Memory B cell (primary cell): ENCODE measurements at regions not wholly inside any gene's neighbourhood (a gene's known extent, or its start where the extent isn't known, plus 50 kb on each side); places are given as distances from the start of the nearest gene placed in this dataset.

ENCODE experiments used
- ATAC-seq: fragments of 150-1000 bp; cut with Tn5 transposase; 2 replicates; pipeline ENCODE4 v1.10.0; 2021; ENCODE audit warnings: low read depth, mild to moderate bottlenecking, moderate library complexity
- DNase-seq, 2 donors: peaks; one replicate each; pipeline ENCODE4 v3.0.0; 2022; ENCODE audit warnings: low spot score in 2 of 2
- H3K27ac Mint-ChIP-seq: one replicate; pipeline ENCODE4 v1.8.0; 2022; ENCODE audit warnings: mild to moderate bottlenecking, moderate library complexity, mixed read lengths
- H3K27me3 Mint-ChIP-seq: one replicate; pipeline ENCODE4 v1.8.0; 2022; ENCODE audit warnings: mixed read lengths
- H3K36me3 Mint-ChIP-seq: one replicate; pipeline ENCODE4 v1.8.0; 2022; ENCODE audit warnings: mild to moderate bottlenecking, mixed read lengths
- H3K4me1 Mint-ChIP-seq: one replicate; pipeline ENCODE4 v1.8.0; 2022; ENCODE audit warnings: mixed read lengths
- H3K4me3 Mint-ChIP-seq: one replicate; pipeline ENCODE4 v1.8.0; 2022; ENCODE audit warnings: mild to moderate bottlenecking, moderate library complexity, mixed read lengths
- H3K9me3 Mint-ChIP-seq: one replicate; pipeline ENCODE4 v1.8.0; 2022; ENCODE audit warnings: mixed read lengths

DNA sequence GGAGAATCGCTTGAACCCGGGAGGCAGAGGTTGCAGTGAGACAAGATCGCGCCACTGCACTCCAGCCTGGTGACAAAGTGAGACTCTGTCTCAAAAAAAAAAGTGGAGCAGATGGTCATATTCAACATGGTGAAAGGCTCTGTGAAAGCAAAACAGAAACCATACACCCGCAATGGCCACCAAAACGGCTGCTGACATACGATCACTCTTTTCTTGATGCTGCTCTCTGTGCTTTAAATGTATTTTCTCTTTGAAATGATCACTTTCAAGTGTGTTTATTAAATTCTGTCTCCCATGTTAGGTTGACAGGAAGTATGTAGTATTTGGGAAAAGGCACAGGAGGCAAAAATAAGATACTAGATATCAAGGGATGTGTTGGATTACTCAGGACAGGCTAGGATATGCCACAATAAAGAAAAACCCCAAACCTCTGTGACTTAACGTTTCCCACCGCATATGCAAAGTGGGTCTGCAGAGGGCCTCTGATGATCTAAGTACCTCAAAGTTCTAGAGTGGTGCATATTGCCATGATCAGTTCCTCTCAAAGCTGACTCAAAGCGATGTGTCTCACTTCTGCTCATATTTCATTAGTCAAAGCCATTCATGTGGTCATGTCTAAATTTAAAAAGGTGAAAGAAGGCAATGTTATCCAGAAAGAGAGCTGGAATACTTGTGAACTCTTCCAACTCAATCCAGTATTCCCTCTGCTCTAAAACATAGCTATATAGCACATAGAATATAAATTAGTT is 155.1 kb upstream of the SOX4 start:
- Mint-ChIP-seq H3K9me3 (no peaks in the 10 kb centered on the region), H3K27ac (peak overlapping the region; percentile 88), H3K36me3 (peaks cover 1% of the 10 kb centered on the region), H3K4me1 (peaks cover 11% of the 10 kb centered on the region), H3K27me3 (peaks cover 2% of the 10 kb centered on the region), H3K4me3 (peak overlapping the region; percentile 79)
- ATAC-seq, result peak; percentile 93
- peak in 1 of 2 donors; percentile 31 for DNase-seq

DNA sequence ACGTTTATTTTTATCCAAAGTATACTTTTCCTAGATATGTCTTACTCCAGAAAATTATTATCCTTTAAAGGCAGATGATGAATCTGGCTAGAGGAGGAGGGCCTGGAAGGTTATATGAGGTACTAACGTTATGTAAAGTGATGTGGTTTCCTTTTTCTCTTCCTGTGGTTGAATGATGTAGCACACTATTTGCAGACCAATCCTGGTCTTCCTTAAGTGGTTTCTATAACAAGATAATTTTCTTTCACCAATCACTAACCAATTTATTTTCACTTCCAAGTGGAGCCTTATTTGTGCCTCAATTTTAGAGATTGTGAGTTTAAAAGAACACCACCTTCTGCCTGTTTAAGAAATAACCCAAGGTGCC is 154.6 kb upstream of the SOX4 start:
- H3K27ac Mint-ChIP-seq, result peak overlapping the region; percentile 88
- H3K4me1 Mint-ChIP-seq, result peaks cover 11% of the 10 kb centered on the region
- H3K4me3 Mint-ChIP-seq, result no peak overlapping the region
- H3K9me3 Mint-ChIP-seq, result no peaks in the 10 kb centered on the region
- DNase-seq (no peak), ATAC-seq (peak; percentile 44)
- peaks cover 1% of the 10 kb centered on the region for H3K36me3 Mint-ChIP-seq
- H3K27me3 Mint-ChIP-seq, result peaks cover 2% of the 10 kb centered on the region

DNA sequence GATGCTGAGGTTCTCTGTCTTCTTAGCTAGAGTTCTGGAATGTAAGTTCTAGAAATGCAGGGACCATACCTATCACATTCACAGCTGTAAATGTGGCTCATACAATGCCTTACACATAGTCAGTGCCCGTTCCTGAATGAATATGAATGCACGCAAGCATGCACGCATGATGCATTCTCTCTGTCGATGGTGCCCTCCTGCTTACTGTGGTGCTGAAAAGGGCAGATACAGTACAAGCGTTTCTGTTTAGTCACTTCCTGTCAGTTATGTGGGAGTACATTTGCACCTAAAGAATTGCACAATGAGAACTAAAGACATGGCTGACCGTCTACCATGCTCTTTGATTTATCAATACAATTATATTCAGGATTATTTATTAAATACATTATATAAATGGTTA is 152.2 kb upstream of the SOX4 start:
- Mint-ChIP-seq H3K27me3 (peaks cover 4% of the 10 kb centered on the region), H3K9me3 (no peaks in the 10 kb centered on the region), H3K27ac (no peak overlapping the region), H3K4me1 (peaks cover 11% of the 10 kb centered on the region), H3K36me3 (peaks cover 1% of the 10 kb centered on the region), H3K4me3 (no peak overlapping the region)
- DNase-seq, result no peak
- ATAC-seq, result no peak

DNA sequence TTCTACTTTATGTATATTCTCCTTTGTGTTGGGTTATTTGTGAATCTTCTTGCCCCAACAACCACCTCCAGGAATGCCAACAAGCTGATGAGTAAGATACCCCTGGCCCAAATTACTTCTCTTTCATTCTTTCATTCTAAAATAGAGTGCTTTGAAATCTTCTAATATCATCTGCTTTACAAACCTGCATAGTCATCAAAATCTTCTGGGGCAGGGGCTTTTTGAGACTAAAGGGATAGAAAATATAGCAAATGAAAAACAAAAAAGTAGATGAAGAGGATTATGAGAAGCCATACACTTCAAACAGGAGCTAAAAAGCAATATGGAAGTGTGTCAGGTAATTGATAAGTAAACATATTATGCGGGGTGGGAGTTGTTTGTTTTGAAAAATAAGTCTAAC is 150.7 kb upstream of the SOX4 start:
- no peak overlapping the region for H3K4me3 Mint-ChIP-seq
- H3K27ac Mint-ChIP-seq, result no peak overlapping the region

DNA sequence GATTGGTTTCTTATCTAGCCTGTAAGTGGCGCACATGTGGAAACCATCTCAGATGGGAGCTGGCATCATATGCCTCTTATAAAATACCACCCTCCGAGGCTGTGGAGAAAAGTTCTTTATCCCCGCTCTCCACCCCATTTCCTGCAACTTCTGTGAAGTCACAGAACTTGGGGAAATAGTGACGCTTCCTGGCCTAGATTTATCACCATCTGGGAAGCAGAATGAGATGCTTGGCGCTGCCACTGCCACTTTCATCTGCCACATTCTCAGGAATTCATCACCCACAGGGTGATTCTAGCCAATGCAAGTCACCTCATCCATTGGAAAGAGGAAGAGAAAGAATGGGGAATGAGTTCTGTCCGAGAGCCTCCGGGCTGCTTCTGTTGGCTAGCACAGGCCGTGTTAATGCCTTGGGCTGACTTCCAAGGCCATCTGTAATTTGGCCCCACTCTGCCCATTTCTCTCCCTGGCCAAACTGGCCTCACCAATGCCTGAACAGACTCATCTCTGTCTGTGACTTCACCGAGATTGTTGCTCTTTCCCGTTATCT is 148.8 kb upstream of the SOX4 start:
- ATAC-seq, result no peak
- H3K36me3 Mint-ChIP-seq, result no peaks in the 10 kb centered on the region
- H3K4me3 Mint-ChIP-seq, result no peak overlapping the region
- DNase-seq, result no peak
- H3K9me3 Mint-ChIP-seq, result no peaks in the 10 kb centered on the region
- no peaks in the 10 kb centered on the region for H3K4me1 Mint-ChIP-seq
- no peak overlapping the region for H3K27ac Mint-ChIP-seq
- peaks cover 7% of the 10 kb centered on the region for H3K27me3 Mint-ChIP-seq

More for the DNA sequence above, 150.7 kb upstream of the SOX4 start:
- Mint-ChIP-seq H3K36me3 (no peaks in the 10 kb centered on the region), H3K4me1 (peaks cover 11% of the 10 kb centered on the region), H3K27me3 (peaks cover 4% of the 10 kb centered on the region), H3K9me3 (no peaks in the 10 kb centered on the region)
- no peak for ATAC-seq
- DNase-seq, result no peak

DNA sequence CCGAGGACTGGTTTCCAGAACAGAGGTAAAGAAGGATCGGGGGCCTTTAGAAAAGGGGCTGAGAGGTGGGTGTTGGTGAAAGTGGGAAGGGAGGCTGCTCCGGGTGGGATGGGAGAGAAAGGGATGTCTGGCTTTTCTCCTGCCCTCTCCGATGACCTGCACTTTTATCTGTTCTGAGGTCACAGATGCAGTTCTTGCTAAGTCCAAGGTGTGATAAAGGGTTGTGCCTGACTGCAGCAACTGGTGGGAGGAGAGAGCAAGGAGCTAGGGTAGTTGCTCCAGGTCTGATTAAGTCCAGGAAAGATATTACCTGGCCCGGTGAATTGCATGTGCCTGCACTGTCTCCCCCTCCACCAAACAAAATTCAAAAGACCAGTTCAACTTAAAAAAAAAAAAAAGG is 145.6 kb upstream of the SOX4 start:
- Mint-ChIP-seq H3K4me1 (no peaks in the 10 kb centered on the region), H3K27me3 (peaks cover 7% of the 10 kb centered on the region), H3K36me3 (no peaks in the 10 kb centered on the region), H3K9me3 (peaks cover 1% of the 10 kb centered on the region), H3K27ac (no peak overlapping the region), H3K4me3 (no peak overlapping the region)
- ATAC-seq, result no peak
- no peak for DNase-seq

DNA sequence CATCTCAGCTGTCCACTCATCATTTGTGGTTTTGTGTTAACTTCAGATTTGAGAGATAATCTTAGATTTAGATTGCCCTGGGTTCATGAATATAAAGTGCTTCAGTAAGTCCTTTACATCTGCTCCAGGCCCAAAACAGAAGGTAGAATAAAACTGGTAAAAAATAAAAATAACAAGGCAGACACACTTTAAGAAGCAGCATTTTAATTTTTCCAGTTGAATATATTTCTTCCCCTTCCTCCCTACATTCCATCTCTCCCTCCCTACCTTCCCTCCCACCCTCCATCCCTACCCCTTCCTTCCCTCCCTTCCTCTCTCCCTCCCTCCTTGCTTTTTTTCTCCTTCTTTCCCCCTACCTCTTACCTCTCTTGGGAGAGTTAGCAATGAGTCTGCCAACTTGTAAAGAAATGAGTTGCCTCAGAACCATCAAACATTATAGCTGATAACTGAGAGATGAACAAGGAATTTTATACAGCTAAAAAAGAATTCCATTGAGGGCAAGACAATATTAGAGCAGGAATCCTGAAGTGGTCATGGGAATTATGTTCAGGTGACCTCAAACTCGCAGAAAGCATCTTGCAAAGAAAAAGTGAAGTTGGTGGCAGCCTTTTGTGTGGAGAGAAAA is 145.0 kb upstream of the SOX4 start:
- Mint-ChIP-seq H3K36me3 (no peaks in the 10 kb centered on the region), H3K27ac (no peak overlapping the region), H3K4me1 (no peaks in the 10 kb centered on the region), H3K4me3 (no peak overlapping the region), H3K27me3 (peaks cover 6% of the 10 kb centered on the region), H3K9me3 (peaks cover 1% of the 10 kb centered on the region)
- ATAC-seq, result no peak
- DNase-seq, result no peak

DNA sequence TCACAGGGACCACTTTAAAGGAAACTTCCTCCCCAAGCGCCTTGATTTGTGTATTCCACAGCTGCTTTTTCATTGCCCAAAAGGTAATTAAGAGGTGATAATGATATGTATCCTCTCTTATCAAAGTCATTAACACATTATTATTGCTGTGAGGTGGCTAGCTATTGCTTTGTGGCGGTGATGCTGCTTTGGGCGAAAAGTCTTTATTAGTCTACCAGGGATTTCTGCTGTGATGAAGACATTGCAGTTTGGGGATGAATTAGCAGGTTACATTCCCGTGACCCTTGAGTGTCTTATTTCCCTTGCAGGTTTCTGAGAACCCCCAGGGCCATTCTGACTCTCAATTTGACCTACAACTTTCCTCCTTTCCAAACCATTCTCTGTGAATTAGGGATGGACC is 143.4 kb upstream of the SOX4 start:
- H3K36me3 Mint-ChIP-seq, result no peaks in the 10 kb centered on the region
- H3K27ac Mint-ChIP-seq, result no peak overlapping the region
- no peaks in the 10 kb centered on the region for H3K4me1 Mint-ChIP-seq
- peaks cover 6% of the 10 kb centered on the region for H3K27me3 Mint-ChIP-seq
- H3K4me3 Mint-ChIP-seq, result no peak overlapping the region
- peaks cover 1% of the 10 kb centered on the region for H3K9me3 Mint-ChIP-seq
- DNase-seq (no peak), ATAC-seq (no peak)

DNA sequence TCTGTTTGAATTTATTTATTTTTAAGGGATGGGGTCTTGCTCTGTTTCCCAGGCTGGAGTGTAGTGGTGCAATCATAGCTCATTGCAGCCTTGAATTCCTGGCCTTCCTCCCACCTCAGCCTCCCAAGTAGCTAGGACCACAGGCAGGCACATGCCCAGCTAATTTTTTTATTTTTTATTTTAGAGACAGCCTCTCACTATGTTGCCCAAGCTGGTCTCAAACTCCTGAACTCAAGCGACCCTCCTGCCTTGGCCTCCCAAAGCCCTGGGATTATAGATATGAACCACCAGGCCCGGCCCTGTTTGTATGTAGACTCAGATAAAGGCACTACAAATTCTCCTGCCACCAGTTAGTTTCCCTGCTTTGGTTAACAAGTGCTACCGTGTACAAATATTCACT is 142.9 kb upstream of the SOX4 start:
- Mint-ChIP-seq H3K4me3 (no peak overlapping the region), H3K4me1 (no peaks in the 10 kb centered on the region), H3K27me3 (peaks cover 6% of the 10 kb centered on the region), H3K36me3 (no peaks in the 10 kb centered on the region), H3K27ac (no peak overlapping the region), H3K9me3 (peaks cover 1% of the 10 kb centered on the region)
- DNase-seq (no peak), ATAC-seq (no peak)

DNA sequence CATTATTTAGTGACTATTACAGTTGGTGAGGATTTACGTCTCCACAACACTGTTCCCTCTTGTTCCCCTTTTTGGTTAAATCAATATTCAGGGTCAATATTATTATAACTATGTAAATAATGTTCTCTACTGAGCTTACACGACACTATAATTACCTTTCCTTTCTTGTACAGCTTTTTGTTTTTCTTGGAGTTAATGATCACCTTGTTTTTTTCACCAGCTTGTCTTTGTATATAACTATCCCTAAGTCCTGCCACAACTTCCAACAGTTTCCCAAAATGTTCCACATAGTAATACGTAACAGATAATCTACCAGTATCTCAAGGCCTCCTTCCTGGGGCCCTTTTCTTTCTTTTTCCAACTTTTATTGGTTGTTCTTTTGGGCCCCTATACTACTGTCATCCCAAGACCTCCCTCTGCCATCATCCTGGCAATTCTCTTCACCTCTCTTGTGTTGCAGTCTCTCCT is 142.0 kb upstream of the SOX4 start:
- Mint-ChIP-seq H3K27ac (no peak overlapping the region), H3K4me3 (no peak overlapping the region), H3K36me3 (no peaks in the 10 kb centered on the region), H3K27me3 (peaks cover 5% of the 10 kb centered on the region), H3K4me1 (no peaks in the 10 kb centered on the region), H3K9me3 (peaks cover 1% of the 10 kb centered on the region)
- ATAC-seq (no peak), DNase-seq (no peak)

DNA sequence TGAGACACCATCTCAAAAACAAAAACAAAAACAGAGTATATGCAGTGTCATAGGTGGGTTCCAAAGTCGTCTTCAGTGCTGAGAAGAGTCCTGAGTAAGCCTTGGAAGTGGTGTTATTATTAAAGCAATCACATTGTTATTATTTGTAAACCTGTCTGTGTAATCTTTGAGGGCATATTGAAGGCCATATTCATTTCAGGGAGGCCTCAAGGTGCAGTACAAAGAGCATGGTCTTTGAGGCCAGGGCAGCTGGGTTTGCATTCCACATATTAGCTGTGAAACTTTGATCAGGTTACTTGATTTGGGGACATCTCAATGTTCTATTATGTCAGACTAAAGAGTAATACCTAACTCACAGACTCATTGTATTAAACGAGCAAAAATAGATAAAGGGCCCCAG is 139.3 kb upstream of the SOX4 start:
- Mint-ChIP-seq H3K27me3 (peaks cover 2% of the 10 kb centered on the region), H3K4me1 (no peaks in the 10 kb centered on the region), H3K4me3 (no peak overlapping the region), H3K27ac (no peak overlapping the region), H3K9me3 (peaks cover 1% of the 10 kb centered on the region), H3K36me3 (no peaks in the 10 kb centered on the region)
- ATAC-seq (no peak), DNase-seq (no peak)

DNA sequence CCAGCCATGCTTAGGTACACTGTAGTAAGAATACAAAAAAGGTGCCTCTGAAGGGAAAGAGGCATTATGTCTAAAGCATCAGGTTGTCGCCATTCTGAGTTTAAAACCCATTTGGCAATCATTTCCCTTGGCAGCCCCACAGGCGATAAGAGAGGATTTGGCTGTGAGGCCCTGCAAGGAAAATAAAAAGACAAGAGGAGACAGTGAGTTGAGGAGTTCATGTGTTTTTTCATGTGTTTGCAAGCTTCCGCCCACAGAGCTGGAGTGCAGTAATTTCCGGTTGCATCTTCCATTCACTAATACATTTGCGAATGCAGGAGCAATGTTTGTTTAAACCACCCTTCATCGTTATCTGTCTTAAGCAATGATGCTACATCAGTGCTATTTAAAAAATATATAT is 138.5 kb upstream of the SOX4 start:
- peaks cover 3% of the 10 kb centered on the region for H3K27me3 Mint-ChIP-seq
- no peaks in the 10 kb centered on the region for H3K4me1 Mint-ChIP-seq
- H3K4me3 Mint-ChIP-seq, result no peak overlapping the region
- DNase-seq (no peak), ATAC-seq (no peak)
- no peaks in the 10 kb centered on the region for H3K36me3 Mint-ChIP-seq
- H3K27ac Mint-ChIP-seq, result no peak overlapping the region
- peaks cover 1% of the 10 kb centered on the region for H3K9me3 Mint-ChIP-seq

DNA sequence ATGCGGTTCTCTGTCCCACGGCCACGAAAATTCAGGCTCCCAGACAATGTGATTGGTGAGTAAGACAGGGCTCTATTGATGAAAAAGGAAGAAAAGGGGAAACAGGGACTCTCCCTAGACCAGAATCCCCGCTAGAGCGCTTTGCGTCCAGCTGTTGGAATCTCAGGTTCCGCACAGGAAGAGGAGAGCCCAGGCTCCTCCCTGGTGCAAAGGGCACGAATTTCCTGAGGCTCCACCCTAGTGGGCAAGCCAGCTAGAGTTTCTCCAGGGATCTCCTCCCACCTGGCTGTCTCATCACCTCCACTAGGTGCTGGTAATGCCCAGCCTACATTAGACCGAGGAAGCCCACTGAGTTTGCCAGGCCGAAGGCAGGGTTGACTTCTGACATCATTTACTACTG is 135.9 kb upstream of the SOX4 start:
- no peak overlapping the region for H3K27ac Mint-ChIP-seq
- DNase-seq (no peak), ATAC-seq (no peak)
- no peaks in the 10 kb centered on the region for H3K36me3 Mint-ChIP-seq
- H3K4me3 Mint-ChIP-seq, result no peak overlapping the region
- no peaks in the 10 kb centered on the region for H3K4me1 Mint-ChIP-seq
- H3K9me3 Mint-ChIP-seq, result no peaks in the 10 kb centered on the region
- H3K27me3 Mint-ChIP-seq, result peaks cover 3% of the 10 kb centered on the region

DNA sequence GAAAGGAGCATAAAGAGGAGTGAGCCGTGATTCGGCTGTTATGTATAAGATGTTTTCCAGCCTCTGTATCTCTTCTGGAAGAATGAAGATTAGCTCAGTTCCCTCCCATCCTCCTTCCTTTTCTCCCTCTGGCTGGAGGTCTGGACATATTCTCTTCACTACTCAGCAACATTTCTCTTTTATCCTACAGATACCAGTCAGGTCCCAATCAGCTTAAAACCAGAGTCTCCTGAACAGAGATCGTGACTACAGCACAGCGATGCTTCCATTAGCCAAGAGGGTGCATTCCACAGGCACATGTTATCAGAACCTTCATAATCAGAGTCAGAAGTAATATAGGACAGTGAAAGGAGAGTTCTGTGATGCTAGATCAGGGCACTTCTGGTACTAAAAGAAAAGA is 133.9 kb upstream of the SOX4 start:
- H3K9me3 Mint-ChIP-seq, result no peaks in the 10 kb centered on the region
- H3K36me3 Mint-ChIP-seq, result no peaks in the 10 kb centered on the region
- no peak overlapping the region for H3K4me3 Mint-ChIP-seq
- ATAC-seq, result no peak
- H3K4me1 Mint-ChIP-seq, result no peaks in the 10 kb centered on the region
- H3K27ac Mint-ChIP-seq, result no peak overlapping the region
- peaks cover 1% of the 10 kb centered on the region for H3K27me3 Mint-ChIP-seq
- no peak for DNase-seq
